Osteoblast (primary cell): ENCODE measurements at regions not wholly inside any gene's neighbourhood (a gene's known extent, or its start where the extent isn't known, plus 50 kb on each side); places are given as distances from the start of the nearest gene placed in this dataset.

Experiments used
- DNase-seq: peaks from one replicate; pipeline ENCODE4 v3.0.0; 2011; ENCODE audit warnings: low spot score, mixed read lengths; ENCODE audit not compliant: insufficient read length; ENCODE audit errors: missing footprints
- H2AFZ ChIP-seq: 2 replicates; pipeline ENCODE4 v1.6.0; 2011; ENCODE audit warnings: mild to moderate bottlenecking, low read length
- H3K27ac ChIP-seq: 2 replicates; pipeline ENCODE4 v1.5.1; 2011; ENCODE audit warnings: mild to moderate bottlenecking, low read depth, low read length, moderate library complexity
- H3K27me3 ChIP-seq: 2 replicates; pipeline ENCODE4 v1.6.0; 2012; ENCODE audit warnings: mild to moderate bottlenecking, control low read depth, inconsistent platforms, low read length, moderate library complexity; ENCODE audit not compliant: insufficient read depth
- H3K36me3 ChIP-seq: 2 replicates; pipeline ENCODE4 v1.5.1; 2011; ENCODE audit warnings: mild to moderate bottlenecking, low read length, control low read depth, moderate library complexity; ENCODE audit not compliant: insufficient read depth
- H3K4me1 ChIP-seq: 2 replicates; pipeline ENCODE4 v1.5.1; 2011; ENCODE audit warnings: mild to moderate bottlenecking, low read length, control low read depth, moderate library complexity; ENCODE audit not compliant: insufficient read depth
- H3K4me2 ChIP-seq: 2 replicates; pipeline ENCODE4 v1.6.0; 2011; ENCODE audit warnings: mild to moderate bottlenecking, low read length; ENCODE audit not compliant: insufficient read depth
- H3K4me3 ChIP-seq: fragments of 200-600 bp; sonication (generic); 3 replicates; pipeline ENCODE4 v1.5.1; 2012; ENCODE audit warnings: mild to moderate bottlenecking, low read length, inconsistent platforms; ENCODE audit not compliant: insufficient read depth
- H3K79me2 ChIP-seq: 2 replicates; pipeline ENCODE4 v1.6.0; 2012; ENCODE audit warnings: mild to moderate bottlenecking, low read length, control low read depth, inconsistent platforms; ENCODE audit not compliant: insufficient read depth
- H3K9me3 ChIP-seq: 2 replicates; pipeline ENCODE4 v1.5.1; 2011; ENCODE audit warnings: low read depth, low read length, control low read depth
- H4K20me1 ChIP-seq: 2 replicates; pipeline ENCODE4 v1.6.0; 2012; ENCODE audit warnings: mild to moderate bottlenecking, low read length, control low read depth; ENCODE audit not compliant: insufficient read depth
- TF ChIP-seq, protein P1 (sequence below): IDR thresholded peaks from 2 replicates; pipeline ENCODE4 v1.5.1; 2011; ENCODE audit warnings: mild to moderate bottlenecking, low read depth, low read length, moderate library complexity; ENCODE audit errors: extremely low read depth

DNA sequence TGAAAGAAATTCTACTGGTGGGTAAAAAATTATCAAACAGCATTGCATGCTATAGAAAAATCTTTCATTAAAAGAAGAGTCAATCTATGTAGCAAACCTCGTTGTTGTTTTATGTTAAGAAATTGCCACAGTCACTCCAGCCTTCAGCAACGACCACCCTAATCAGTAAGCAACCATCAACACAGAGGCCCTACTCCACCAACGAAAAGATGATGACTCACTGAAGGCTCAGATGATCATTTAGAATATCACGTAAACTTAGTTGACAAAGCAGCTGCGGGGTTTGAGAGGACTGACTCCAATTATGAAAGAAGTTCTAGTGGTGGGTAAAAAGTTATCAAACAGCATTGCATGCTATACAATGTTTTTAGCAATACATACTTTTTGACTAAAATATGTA lies 242.6 kb downstream of the DRD1 start:
- no peak overlapping the region for H3K4me2 ChIP-seq
- no peaks in the 10 kb centered on the region for H3K9me3 ChIP-seq
- H3K27me3 ChIP-seq = no peaks in the 10 kb centered on the region
- no peak overlapping the region for H3K4me3 ChIP-seq
- no peak overlapping the region for H3K27ac ChIP-seq
- TF ChIP-seq, protein P1, sequence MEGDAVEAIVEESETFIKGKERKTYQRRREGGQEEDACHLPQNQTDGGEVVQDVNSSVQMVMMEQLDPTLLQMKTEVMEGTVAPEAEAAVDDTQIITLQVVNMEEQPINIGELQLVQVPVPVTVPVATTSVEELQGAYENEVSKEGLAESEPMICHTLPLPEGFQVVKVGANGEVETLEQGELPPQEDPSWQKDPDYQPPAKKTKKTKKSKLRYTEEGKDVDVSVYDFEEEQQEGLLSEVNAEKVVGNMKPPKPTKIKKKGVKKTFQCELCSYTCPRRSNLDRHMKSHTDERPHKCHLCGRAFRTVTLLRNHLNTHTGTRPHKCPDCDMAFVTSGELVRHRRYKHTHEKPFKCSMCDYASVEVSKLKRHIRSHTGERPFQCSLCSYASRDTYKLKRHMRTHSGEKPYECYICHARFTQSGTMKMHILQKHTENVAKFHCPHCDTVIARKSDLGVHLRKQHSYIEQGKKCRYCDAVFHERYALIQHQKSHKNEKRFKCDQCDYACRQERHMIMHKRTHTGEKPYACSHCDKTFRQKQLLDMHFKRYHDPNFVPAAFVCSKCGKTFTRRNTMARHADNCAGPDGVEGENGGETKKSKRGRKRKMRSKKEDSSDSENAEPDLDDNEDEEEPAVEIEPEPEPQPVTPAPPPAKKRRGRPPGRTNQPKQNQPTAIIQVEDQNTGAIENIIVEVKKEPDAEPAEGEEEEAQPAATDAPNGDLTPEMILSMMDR = no peak
- peaks cover 3% of the 10 kb centered on the region for H3K4me1 ChIP-seq
- no peak for DNase-seq
- H2AFZ ChIP-seq = no peak overlapping the region
- H4K20me1 ChIP-seq = no peaks in the 10 kb centered on the region
- H3K79me2 ChIP-seq = no peaks in the 10 kb centered on the region
- no peaks in the 10 kb centered on the region for H3K36me3 ChIP-seq

DNA sequence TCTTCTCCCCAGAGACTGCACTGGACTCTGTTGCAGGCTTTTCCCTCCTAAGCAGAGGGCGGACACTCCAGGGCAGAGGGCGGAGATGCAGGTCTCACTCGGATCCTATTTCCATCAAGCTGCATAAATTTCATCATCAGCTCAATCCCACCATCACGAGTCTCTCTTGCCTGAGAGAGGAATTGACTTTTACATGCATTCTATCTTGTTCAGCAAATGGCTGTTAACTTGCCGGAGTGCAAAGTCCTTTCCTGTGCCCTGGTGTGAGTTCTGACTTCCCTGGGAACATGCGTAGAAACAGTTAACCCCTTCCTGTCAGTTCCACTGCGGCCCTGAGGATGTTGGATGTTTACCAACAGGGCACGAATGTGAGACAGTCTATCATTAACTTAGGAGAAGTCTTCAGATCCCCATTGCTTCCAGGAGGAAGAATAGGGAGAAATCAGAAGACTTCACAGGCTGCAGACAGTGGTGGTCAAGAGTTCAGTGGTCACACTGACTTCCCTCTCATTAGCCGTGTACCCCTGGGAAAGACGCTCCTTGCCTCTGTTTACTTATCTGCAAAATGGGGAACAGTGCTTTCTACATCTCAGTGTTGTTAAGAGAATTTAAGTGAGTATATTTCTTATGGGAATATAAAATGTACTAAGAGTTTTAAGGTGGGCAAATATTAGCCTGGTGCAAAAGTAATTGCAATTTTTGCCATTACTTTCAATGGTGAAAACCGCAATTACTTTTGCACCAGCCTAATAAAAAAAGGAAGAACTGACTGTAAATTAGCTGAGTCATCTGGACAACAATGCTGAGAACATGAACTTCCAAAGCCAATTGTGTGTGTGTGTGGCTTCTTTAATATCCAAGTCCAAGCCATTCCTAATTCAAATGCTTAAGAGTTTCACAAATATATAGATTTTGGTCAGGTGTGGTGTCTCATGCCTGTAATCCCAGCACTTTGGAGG lies 248.0 kb downstream of the DRD1 start:
- H3K4me2 ChIP-seq = no peak overlapping the region
- DNase-seq = no peak
- H3K4me3 ChIP-seq = no peak overlapping the region
- H3K9me3 ChIP-seq = no peaks in the 10 kb centered on the region
- H3K4me1 ChIP-seq = no peaks in the 10 kb centered on the region
- TF ChIP-seq, protein P1 = no peak
- no peak overlapping the region for H2AFZ ChIP-seq
- no peaks in the 10 kb centered on the region for H3K27me3 ChIP-seq
- no peaks in the 10 kb centered on the region for H3K79me2 ChIP-seq
- H3K27ac ChIP-seq = no peak overlapping the region
- no peaks in the 10 kb centered on the region for H4K20me1 ChIP-seq
- H3K36me3 ChIP-seq = no peaks in the 10 kb centered on the region

DNA sequence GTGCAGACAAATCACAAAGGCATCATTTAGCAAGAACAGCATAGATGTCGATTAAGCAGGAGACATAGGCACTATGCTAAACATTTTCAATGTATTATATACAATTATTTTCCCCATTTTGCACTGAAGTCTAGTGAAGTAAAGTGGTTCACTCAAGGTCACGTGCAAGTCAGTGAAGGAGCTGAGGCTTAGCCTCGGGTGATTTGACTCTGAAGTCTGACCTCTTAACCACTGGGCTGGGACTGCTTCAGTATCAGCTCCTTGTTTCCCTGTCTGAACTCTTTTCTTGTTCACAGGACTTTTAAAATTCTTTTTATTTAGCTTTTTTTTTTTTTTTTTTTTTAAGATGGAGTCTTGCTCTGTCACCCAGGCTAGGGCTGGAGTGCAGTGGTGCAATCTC lies 262.7 kb downstream of the DRD1 start:
- Histone ChIP-seq H3K79me2 (no peaks in the 10 kb centered on the region), H3K36me3 (no peaks in the 10 kb centered on the region), H2AFZ (no peak overlapping the region), H3K4me3 (no peak overlapping the region), H3K4me2 (no peak overlapping the region), H3K9me3 (no peaks in the 10 kb centered on the region), H3K27me3 (no peaks in the 10 kb centered on the region), H3K4me1 (no peaks in the 10 kb centered on the region), H3K27ac (no peak overlapping the region), H4K20me1 (no peaks in the 10 kb centered on the region)
- no peak for DNase-seq
- TF ChIP-seq, protein P1 = no peak

DNA sequence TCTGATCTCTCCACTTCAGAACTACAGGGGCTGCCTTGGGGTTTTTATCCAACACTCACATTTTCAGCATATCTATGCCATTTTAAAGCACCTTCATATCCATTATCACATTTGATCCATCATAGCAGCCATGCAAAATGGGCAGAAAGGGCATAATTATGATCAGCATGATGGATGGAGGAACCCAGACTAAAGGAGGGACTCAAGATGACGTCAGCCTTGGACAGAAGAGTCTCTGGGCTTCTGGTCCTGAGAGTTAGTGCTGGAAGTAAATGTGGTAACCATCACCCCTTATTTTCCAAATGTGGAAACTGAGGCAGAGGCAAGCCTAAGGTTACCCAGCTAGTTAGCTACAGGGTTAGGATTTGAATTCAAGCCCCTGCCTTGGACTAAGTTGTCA lies 273.1 kb downstream of the DRD1 start:
- Histone ChIP-seq H3K27ac (no peak overlapping the region), H3K36me3 (no peaks in the 10 kb centered on the region), H3K79me2 (no peaks in the 10 kb centered on the region), H3K9me3 (no peaks in the 10 kb centered on the region), H3K4me2 (no peak overlapping the region), H2AFZ (no peak overlapping the region), H3K4me1 (no peaks in the 10 kb centered on the region), H3K27me3 (no peaks in the 10 kb centered on the region), H3K4me3 (no peak overlapping the region), H4K20me1 (no peaks in the 10 kb centered on the region)
- no peak for DNase-seq
- TF ChIP-seq, protein P1 = no peak
